Mucosa of descending colon (tissue), 3 donors: ENCODE measurements at regions not wholly inside any gene's neighbourhood (a gene's known extent, or its start where the extent isn't known, plus 50 kb on each side); places are given as distances from the start of the nearest gene placed in this dataset.

Source experiments
- ATAC-seq: fragments of 200-7000 bp; cut with Tn5 transposase; one replicate; pipeline ENCODE4 v1.9.1; 2020; ENCODE audit warnings: mild to moderate bottlenecking, moderate library complexity
- DNase-seq, 3 donors: peaks; one replicate each; pipeline ENCODE4 v3.0.0-alpha.2; 2020
- H3K36me3 ChIP-seq: fragments of 200-600 bp; one replicate; pipeline ENCODE4 v1.8.0; 2021; ENCODE audit warnings: low read depth, mild to moderate bottlenecking
- H3K4me1 ChIP-seq: fragments of 200-600 bp; one replicate; pipeline ENCODE4 v1.8.0; 2021; ENCODE audit warnings: low read depth, mild to moderate bottlenecking
- H3K4me3 ChIP-seq: fragments of 200-600 bp; one replicate; pipeline ENCODE4 v1.8.0; 2021; ENCODE audit warnings: mild to moderate bottlenecking
- H3K9me3 ChIP-seq: fragments of 200-600 bp; one replicate; pipeline ENCODE4 v1.8.0; 2021; ENCODE audit warnings: mild to moderate bottlenecking
- CTCF ChIP-seq: fragments of 200-600 bp; IDR thresholded peaks from one replicate; pipeline ENCODE4 v1.8.0; 2022; ENCODE audit warnings: antibody characterized with exemption, mild to moderate bottlenecking
- intact Hi-C, 2 donors: fragments of 100-400 bp; cut with DNase I in 1 of 2; cut with micrococcal nuclease in 1 of 2; formaldehyde crosslinking; loops; one replicate each; pipeline versions ENCODE4 v1.11.0 to v1.11.1; 2022; cut with DNase I, micrococcal nuclease
- donor health status: DM: no; HTN: no; CAD: no; lungs with moderate emphysema.
- donor health status: DM: no; HTN: no; CAD: no.
- donor health status: DM: no; HTN: yes; CAD: no.

GRCh38 chr3:80668100-80668499 is 900.3 kb upstream of the ROBO1 start:
- ATAC-seq, result no peak

GRCh38 chr3:80663426-80663825 is 895.6 kb upstream of the ROBO1 start:
- Histone ChIP-seq H3K4me3 (no peak overlapping the region), H3K4me1 (no peaks in the 10 kb centered on the region), H3K36me3 (no peaks in the 10 kb centered on the region), H3K9me3 (peaks cover 11% of the 10 kb centered on the region)
- DNase-seq, result no peak
- TF ChIP-seq CTCF, result no peak
- no peak for ATAC-seq
- intact Hi-C loops, result no loop called here

More at GRCh38 chr3:80668100-80668499, 900.3 kb upstream of the ROBO1 start:
- no peak for TF ChIP-seq CTCF
- intact Hi-C loops, result no loop called here
- Histone ChIP-seq H3K9me3 (peaks cover 12% of the 10 kb centered on the region), H3K36me3 (no peaks in the 10 kb centered on the region), H3K4me3 (no peak overlapping the region), H3K4me1 (no peaks in the 10 kb centered on the region)
- DNase-seq, result no peak

- ATAC-seq (no peak), DNase-seq (no peak)
- intact Hi-C loops, result no loop called here
- peaks cover 4% of the 10 kb centered on the region for H3K9me3 ChIP-seq
- no peaks in the 10 kb centered on the region for H3K36me3 ChIP-seq
- H3K4me3 ChIP-seq, result no peak overlapping the region
- no peaks in the 10 kb centered on the region for H3K4me1 ChIP-seq
- TF ChIP-seq CTCF, result no peak
Observed at GRCh38 chr3:80655216-80655615, 887.4 kb upstream of the ROBO1 start.

GRCh38 chr3:80649170-80649569 is 881.4 kb upstream of the ROBO1 start:
- intact Hi-C loops, result no loop called here
- Histone ChIP-seq H3K9me3 (peaks cover 4% of the 10 kb centered on the region), H3K4me3 (no peak overlapping the region), H3K4me1 (no peaks in the 10 kb centered on the region), H3K36me3 (no peaks in the 10 kb centered on the region)
- no peak for ATAC-seq
- no peak for TF ChIP-seq CTCF
- no peak for DNase-seq

GRCh38 chr3:80643421-80643820 is 875.6 kb upstream of the ROBO1 start:
- no peaks in the 10 kb centered on the region for H3K4me1 ChIP-seq
- no peak for TF ChIP-seq CTCF
- no peak for ATAC-seq
- no peak for DNase-seq
- no peaks in the 10 kb centered on the region for H3K9me3 ChIP-seq
- no peak overlapping the region for H3K4me3 ChIP-seq
- intact Hi-C loops, result no loop called here
- no peaks in the 10 kb centered on the region for H3K36me3 ChIP-seq
